ENCODE measurements at regions not wholly inside any gene's neighbourhood (a gene's known extent, or its start where the extent isn't known, plus 50 kb on each side); places are given as distances from the start of the nearest gene placed in this dataset.

- TF ChIP-seq POLR2A (IDR thresholded peaks at IDR 0.05), result no peak
- no peak for TF ChIP-seq CTCF (IDR thresholded peaks at IDR 0.05)
Measured at GRCh38 chrX:40933706-40934425, 151.4 kb upstream of the USP9X start.

Data from breast epithelium (tissue), 3 donors.